Dendritic cell treated with granulocyte-macrophage colony-stimulating factor and Interleukin-4, amounts not matched to agents 40 ng/mL and 50 ng/mL, for 4 days (primary cell): ENCODE measurements at regions not wholly inside any gene's neighbourhood (a gene's known extent, or its start where the extent isn't known, plus 50 kb on each side); places are given as distances from the start of the nearest gene placed in this dataset.
"Not testable (repeated sequence)": the region's sequence is repeated elsewhere in the genome, so short reads cannot be mapped to it uniquely, and the experiment has no call there.

Experiments used
- H3K27ac Mint-ChIP-seq: one replicate; pipeline ENCODE4 v1.8.0; 2022; ENCODE audit warnings: mild to moderate bottlenecking, mixed read lengths
- H3K27me3 Mint-ChIP-seq: one replicate; pipeline ENCODE4 v1.8.0; 2022; ENCODE audit warnings: mild to moderate bottlenecking, mixed read lengths
- H3K36me3 Mint-ChIP-seq: one replicate; pipeline ENCODE4 v1.8.0; 2022; ENCODE audit warnings: low read depth, mixed read lengths
- H3K4me1 Mint-ChIP-seq: one replicate; pipeline ENCODE4 v1.8.0; 2022; ENCODE audit warnings: low read depth, mixed read lengths
- H3K4me3 Mint-ChIP-seq: one replicate; pipeline ENCODE4 v1.8.0; 2022; ENCODE audit warnings: mild to moderate bottlenecking, moderate library complexity, mixed read lengths
- H3K9me3 Mint-ChIP-seq: one replicate; pipeline ENCODE4 v1.8.0; 2022; ENCODE audit warnings: mixed read lengths
- intact Hi-C: fragments of 100-400 bp; cut with micrococcal nuclease; formaldehyde crosslinking; loops from one replicate; pipeline ENCODE4 v1.15.0; 2022

DNA sequence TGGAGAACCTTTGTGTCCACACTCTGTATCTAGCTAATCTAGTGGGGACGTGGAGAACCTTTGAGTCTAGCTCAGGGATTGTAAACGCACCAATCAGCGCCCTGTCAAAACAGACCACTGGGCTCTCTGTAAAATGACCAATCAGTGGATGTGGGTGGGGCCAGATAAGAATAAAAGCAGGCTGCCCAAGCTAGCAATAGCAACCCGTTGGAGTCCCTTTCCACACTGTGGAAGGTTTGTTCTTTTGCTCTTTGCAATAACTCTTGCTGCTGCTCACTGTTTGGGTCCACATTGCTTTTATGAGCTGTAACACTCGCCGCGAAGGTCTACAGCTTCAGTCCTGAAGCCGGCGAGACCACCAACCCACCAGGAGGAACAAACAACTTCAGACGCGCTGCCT lies 187.7 kb upstream of the NLRP1 start:
- H3K27ac Mint-ChIP-seq, intact Hi-C loops, H3K36me3 Mint-ChIP-seq, H3K4me1 Mint-ChIP-seq, H3K4me3 Mint-ChIP-seq, H3K9me3 Mint-ChIP-seq: not testable (repeated sequence)
- H3K27me3 Mint-ChIP-seq = peaks cover 29% of the 10 kb centered on the region

DNA sequence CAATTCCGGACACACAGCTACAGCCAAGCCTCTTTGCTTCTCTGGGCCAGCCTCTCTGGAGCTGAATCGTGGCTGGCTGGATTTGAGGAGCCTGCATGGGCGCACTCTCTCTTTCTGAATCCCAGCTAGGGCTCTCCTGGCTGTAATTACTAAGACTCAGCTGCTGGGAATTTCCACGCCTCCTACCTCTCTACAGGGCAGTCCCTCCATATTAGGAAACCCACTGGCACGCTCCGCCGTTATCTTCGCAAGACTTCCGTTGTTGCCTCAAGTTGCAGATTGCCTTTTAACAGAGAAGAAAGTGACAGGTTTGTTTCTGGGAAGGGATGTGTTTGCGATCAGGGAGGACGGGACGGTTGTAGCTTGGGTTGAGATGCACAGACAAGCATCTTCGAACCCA lies 188.4 kb upstream of the NLRP1 start:
- Mint-ChIP-seq H3K4me3 (no peak overlapping the region), H3K4me1 (no peaks in the 10 kb centered on the region)

GRCh38 chr17:5773816-5774360 lies 189.6 kb upstream of the NLRP1 start:
- peaks cover 20% of the 10 kb centered on the region for H3K27me3 Mint-ChIP-seq

More for the DNA sequence above, 188.4 kb upstream of the NLRP1 start:
- H3K27ac Mint-ChIP-seq = no peak overlapping the region
- peaks cover 28% of the 10 kb centered on the region for H3K27me3 Mint-ChIP-seq
- no peaks in the 10 kb centered on the region for H3K36me3 Mint-ChIP-seq
- intact Hi-C loops = no loop called here
- no peaks in the 10 kb centered on the region for H3K9me3 Mint-ChIP-seq

GRCh38 chr17:5775098-5775497 lies 190.8 kb upstream of the NLRP1 start:
- H3K9me3 Mint-ChIP-seq = no peaks in the 10 kb centered on the region
- H3K27me3 Mint-ChIP-seq = peaks cover 20% of the 10 kb centered on the region
- no peaks in the 10 kb centered on the region for H3K36me3 Mint-ChIP-seq
- no peak overlapping the region for H3K27ac Mint-ChIP-seq
- intact Hi-C loops = no loop called here
- no peak overlapping the region for H3K4me3 Mint-ChIP-seq
- H3K4me1 Mint-ChIP-seq = no peaks in the 10 kb centered on the region

More at GRCh38 chr17:5773816-5774360, 189.6 kb upstream of the NLRP1 start:
- Mint-ChIP-seq H3K4me3 (no peak overlapping the region), H3K36me3 (no peaks in the 10 kb centered on the region), H3K9me3 (no peaks in the 10 kb centered on the region), H3K4me1 (no peaks in the 10 kb centered on the region), H3K27ac (no peak overlapping the region)
- intact Hi-C loops = no loop called here

DNA sequence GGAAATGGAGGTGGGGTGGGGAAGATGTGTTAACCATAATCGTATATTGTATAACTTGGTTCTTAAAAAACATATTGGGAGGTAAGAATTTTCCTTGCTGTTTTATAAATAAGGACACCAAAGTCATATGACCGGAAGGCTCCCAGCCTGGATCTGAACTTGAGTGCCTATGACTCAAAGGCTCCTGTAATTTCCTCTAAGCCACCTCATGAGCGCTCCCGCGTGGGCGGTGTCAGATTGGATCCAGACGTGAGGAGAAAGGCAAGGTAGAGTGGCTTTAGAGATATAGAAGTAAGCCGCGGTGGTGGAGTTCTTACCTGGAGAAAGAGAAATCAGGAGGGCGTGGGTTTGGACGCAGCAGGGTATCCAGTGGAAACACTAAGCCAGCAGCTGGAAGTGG lies 196.2 kb upstream of the NLRP1 start:
- H3K4me3 Mint-ChIP-seq = no peak overlapping the region
- H3K9me3 Mint-ChIP-seq = peaks cover 10% of the 10 kb centered on the region
- H3K27ac Mint-ChIP-seq = no peak overlapping the region
- intact Hi-C loops = no loop called here
- H3K36me3 Mint-ChIP-seq = no peaks in the 10 kb centered on the region
- H3K27me3 Mint-ChIP-seq = peaks cover 6% of the 10 kb centered on the region
- H3K4me1 Mint-ChIP-seq = no peaks in the 10 kb centered on the region

DNA sequence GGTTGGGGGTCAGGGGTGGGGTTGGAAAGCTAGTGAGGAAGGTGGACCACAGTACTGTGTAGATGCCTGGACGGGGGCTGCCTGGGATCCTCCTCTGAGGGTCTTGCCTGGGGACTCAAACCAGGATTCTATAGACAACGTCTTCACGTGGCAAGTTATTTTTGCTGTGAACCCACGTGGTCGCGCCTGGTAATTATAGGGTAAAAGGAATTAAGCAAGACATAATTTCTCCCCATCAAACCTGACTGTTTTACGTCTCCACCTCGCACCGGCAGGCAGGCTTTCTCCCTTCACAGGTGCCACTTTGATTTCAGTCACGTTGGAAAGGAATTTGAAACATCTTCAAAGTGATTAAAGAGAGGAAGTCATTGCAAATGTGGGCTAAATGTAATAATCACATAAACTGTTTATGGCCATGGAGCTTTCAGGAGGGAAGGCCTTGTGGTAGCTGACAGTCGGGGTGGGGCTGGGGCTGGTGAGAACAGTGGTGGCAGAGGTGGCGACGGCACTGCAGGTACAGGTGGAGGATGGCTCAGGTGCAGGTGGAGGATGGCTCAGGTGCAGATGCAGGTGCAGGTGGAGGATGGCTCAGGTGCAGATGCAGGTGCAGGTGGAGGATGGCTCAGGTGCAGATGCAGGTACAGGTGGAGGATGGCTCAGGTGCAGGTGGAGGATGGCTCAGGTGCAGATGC lies 197.1 kb upstream of the NLRP1 start:
- Mint-ChIP-seq H3K4me3 (no peak overlapping the region), H3K4me1 (no peaks in the 10 kb centered on the region), H3K27me3 (peaks cover 3% of the 10 kb centered on the region), H3K27ac (no peak overlapping the region), H3K9me3 (peaks cover 10% of the 10 kb centered on the region), H3K36me3 (no peaks in the 10 kb centered on the region)
- intact Hi-C loops = no loop called here

GRCh38 chr17:5783269-5783668 lies 199.0 kb upstream of the NLRP1 start:
- peaks cover 10% of the 10 kb centered on the region for H3K9me3 Mint-ChIP-seq
- no peaks in the 10 kb centered on the region for H3K4me1 Mint-ChIP-seq
- intact Hi-C loops = no loop called here
- H3K27ac Mint-ChIP-seq = no peak overlapping the region
- no peak overlapping the region for H3K4me3 Mint-ChIP-seq
- no peaks in the 10 kb centered on the region for H3K36me3 Mint-ChIP-seq
- no peaks in the 10 kb centered on the region for H3K27me3 Mint-ChIP-seq

- Mint-ChIP-seq H3K27me3 (no peaks in the 10 kb centered on the region), H3K36me3 (no peaks in the 10 kb centered on the region), H3K9me3 (peaks cover 10% of the 10 kb centered on the region), H3K4me1 (no peaks in the 10 kb centered on the region), H3K4me3 (no peak overlapping the region), H3K27ac (no peak overlapping the region)
- intact Hi-C loops = no loop called here
Measured at GRCh38 chr17:5783851-5784250, 199.5 kb upstream of the NLRP1 start.

- Mint-ChIP-seq H3K4me1 (no peaks in the 10 kb centered on the region), H3K27me3 (peaks cover 4% of the 10 kb centered on the region), H3K9me3 (peaks cover 10% of the 10 kb centered on the region), H3K4me3 (no peak overlapping the region), H3K36me3 (no peaks in the 10 kb centered on the region), H3K27ac (no peak overlapping the region)
- intact Hi-C loops = no loop called here
Measured at GRCh38 chr17:5784791-5785190, 200.5 kb upstream of the NLRP1 start.

- no peak overlapping the region for H3K4me3 Mint-ChIP-seq
- no peaks in the 10 kb centered on the region for H3K36me3 Mint-ChIP-seq
- no peaks in the 10 kb centered on the region for H3K4me1 Mint-ChIP-seq
- peaks cover 6% of the 10 kb centered on the region for H3K27me3 Mint-ChIP-seq
- no peak overlapping the region for H3K27ac Mint-ChIP-seq
- H3K9me3 Mint-ChIP-seq = peaks cover 10% of the 10 kb centered on the region
- intact Hi-C loops = no loop called here
Measured at GRCh38 chr17:5785338-5785737, 201.0 kb upstream of the NLRP1 start.

- peaks cover 10% of the 10 kb centered on the region for H3K9me3 Mint-ChIP-seq
- intact Hi-C loops = no loop called here
- peaks cover 6% of the 10 kb centered on the region for H3K27me3 Mint-ChIP-seq
- H3K4me3 Mint-ChIP-seq = no peak overlapping the region
- no peak overlapping the region for H3K27ac Mint-ChIP-seq
- H3K36me3 Mint-ChIP-seq = no peaks in the 10 kb centered on the region
- H3K4me1 Mint-ChIP-seq = no peaks in the 10 kb centered on the region
Measured at GRCh38 chr17:5785867-5786509, 201.7 kb upstream of the NLRP1 start.

DNA sequence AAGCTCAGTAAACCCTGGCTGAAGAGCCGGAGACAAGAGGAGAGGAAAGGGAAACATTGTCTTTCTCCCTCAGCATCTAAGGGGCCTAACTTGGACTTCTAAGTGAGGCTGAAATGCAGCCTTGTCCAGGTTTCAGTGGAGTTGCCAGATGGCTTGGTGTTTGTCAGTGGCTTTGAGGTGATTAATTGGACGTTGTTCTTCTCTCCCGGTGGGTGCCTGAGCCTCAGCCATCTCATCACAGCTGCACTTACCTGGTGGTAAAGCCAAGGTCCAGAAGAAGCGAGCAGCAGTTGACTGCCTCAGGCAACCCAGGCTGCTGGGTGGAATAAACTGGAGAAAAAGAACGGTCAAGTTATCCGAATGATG lies 202.2 kb upstream of the NLRP1 start:
- Mint-ChIP-seq H3K36me3 (no peaks in the 10 kb centered on the region), H3K4me3 (no peak overlapping the region), H3K4me1 (no peaks in the 10 kb centered on the region), H3K9me3 (peaks cover 10% of the 10 kb centered on the region), H3K27me3 (peaks cover 6% of the 10 kb centered on the region), H3K27ac (no peak overlapping the region)
- intact Hi-C loops = no loop called here

- no peak overlapping the region for H3K4me3 Mint-ChIP-seq
- peaks cover 19% of the 10 kb centered on the region for H3K9me3 Mint-ChIP-seq
- peaks cover 6% of the 10 kb centered on the region for H3K27me3 Mint-ChIP-seq
- no peaks in the 10 kb centered on the region for H3K36me3 Mint-ChIP-seq
- intact Hi-C loops = no loop called here
- H3K4me1 Mint-ChIP-seq = no peaks in the 10 kb centered on the region
- H3K27ac Mint-ChIP-seq = no peak overlapping the region
Measured at GRCh38 chr17:5788266-5788900, 204.1 kb upstream of the NLRP1 start.

DNA sequence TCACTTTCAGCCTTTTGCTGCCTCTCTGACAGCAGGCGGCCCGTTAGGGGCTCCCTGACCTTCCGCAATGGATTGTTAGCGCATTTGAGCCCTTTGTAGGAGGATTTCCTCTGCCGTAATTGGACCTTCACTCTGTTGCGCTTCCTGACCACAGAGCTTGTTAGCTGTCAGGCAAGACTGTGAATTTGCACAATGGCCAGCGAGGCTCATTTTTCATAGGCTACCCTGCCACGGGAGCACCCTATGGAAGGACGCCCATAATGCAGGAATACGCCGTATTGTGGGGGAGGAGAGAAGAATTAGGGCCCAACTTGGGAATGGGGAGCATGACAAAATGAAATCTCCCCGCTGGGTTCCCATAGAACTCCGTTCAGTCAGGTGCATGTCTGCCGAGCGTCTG lies 205.2 kb upstream of the NLRP1 start:
- intact Hi-C loops = no loop called here
- Mint-ChIP-seq H3K4me3 (no peak overlapping the region), H3K9me3 (peaks cover 13% of the 10 kb centered on the region), H3K27me3 (peaks cover 6% of the 10 kb centered on the region), H3K4me1 (no peaks in the 10 kb centered on the region), H3K36me3 (no peaks in the 10 kb centered on the region), H3K27ac (no peak overlapping the region)
